HEK293T (cell line): ENCODE measurements at regions not wholly inside any gene's neighbourhood (a gene's known extent, or its start where the extent isn't known, plus 50 kb on each side); places are given as distances from the start of the nearest gene placed in this dataset.

Source experiments
- ELF4 ChIP-seq: fragments of 450-650 bp; IDR thresholded peaks from 2 replicates; pipeline ENCODE4 v1.6.1; 2017; ENCODE audit warnings: antibody characterized with exemption
- SUZ12 ChIP-seq: fragments of 450-650 bp; IDR thresholded peaks from 2 replicates; pipeline ENCODE4 v1.6.1; 2016; ENCODE audit warnings: mild to moderate bottlenecking

- no peak for TF ChIP-seq ELF4
- no peak for TF ChIP-seq SUZ12
These were observed 144.4 kb downstream of the PCDH18 start for GRCh38 chr4:137387924-137388323.
